ENCODE measurements at regions not wholly inside any gene's neighbourhood (a gene's known extent, or its start where the extent isn't known, plus 50 kb on each side); places are given as distances from the start of the nearest gene placed in this dataset. TPM values are rescaled to one million over a fixed set of nuclear protein-coding genes. Genes with fewer than 3 reads are reported as not detected.
A peak's percentile ranks its signal among the peaks of the same experiment; 100 is the strongest.

DNA sequence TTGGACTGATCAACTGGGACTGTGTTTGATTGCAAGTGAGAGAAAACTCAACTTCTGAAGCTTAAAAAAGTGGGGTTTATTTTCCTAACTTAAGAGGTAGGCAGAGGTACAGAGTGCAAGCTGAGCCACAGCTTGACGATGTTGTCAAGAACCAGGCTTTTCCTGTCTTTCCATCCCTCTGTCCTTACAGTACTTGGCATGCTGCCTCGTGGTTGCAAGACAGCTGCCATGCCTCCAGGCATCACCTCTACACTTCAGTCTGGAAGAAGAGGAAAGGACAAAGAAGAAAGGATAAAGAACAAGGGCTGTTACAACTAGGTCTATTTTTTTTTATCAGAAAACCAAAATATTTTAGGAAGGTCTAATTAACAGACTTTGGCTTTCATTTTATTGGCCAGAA lies 51.8 kb upstream of the GALNT15 start:
- ATAC-seq (no peak), DNase-seq (no peak)
- TF ChIP-seq, protein P1, sequence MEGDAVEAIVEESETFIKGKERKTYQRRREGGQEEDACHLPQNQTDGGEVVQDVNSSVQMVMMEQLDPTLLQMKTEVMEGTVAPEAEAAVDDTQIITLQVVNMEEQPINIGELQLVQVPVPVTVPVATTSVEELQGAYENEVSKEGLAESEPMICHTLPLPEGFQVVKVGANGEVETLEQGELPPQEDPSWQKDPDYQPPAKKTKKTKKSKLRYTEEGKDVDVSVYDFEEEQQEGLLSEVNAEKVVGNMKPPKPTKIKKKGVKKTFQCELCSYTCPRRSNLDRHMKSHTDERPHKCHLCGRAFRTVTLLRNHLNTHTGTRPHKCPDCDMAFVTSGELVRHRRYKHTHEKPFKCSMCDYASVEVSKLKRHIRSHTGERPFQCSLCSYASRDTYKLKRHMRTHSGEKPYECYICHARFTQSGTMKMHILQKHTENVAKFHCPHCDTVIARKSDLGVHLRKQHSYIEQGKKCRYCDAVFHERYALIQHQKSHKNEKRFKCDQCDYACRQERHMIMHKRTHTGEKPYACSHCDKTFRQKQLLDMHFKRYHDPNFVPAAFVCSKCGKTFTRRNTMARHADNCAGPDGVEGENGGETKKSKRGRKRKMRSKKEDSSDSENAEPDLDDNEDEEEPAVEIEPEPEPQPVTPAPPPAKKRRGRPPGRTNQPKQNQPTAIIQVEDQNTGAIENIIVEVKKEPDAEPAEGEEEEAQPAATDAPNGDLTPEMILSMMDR (IDR thresholded peaks at IDR 0.05) = no peak
- intact Hi-C loops (cut with DNase I, micrococcal nuclease) = no loop called here
- H3K36me3 ChIP-seq (ENCODE audit: low read depth) = no peaks in the 10 kb centered on the region
- peaks cover 9% of the 10 kb centered on the region for H3K4me1 ChIP-seq (ENCODE audit: low read depth)
- no peak overlapping the region for H3K4me3 ChIP-seq
- no peaks in the 10 kb centered on the region for H3K9me3 ChIP-seq

DNA sequence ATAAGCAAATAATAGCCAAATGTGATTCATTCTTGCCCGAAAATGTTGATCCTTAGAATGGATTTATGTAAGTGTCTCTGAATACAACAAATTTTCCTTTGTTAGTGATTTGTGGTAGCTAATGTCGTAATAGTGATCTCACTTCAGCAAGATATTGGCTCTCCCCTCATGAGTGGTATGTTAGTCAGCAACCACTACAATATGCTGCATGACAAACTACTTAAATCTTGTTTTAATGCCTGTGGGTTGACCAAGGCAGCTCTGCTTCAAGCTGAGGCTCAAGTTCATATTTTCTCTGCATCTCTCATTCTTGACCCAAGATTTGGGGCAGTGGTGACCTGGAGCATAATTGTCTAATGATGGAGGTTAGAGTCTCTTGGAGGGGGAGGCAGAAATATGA lies 49.8 kb upstream of the GALNT15 start:
- intact Hi-C loops (cut with DNase I, micrococcal nuclease) = no loop called here
- TF ChIP-seq, protein P1 (IDR thresholded peaks at IDR 0.05) = no peak
- ATAC-seq (peak; percentile 32), DNase-seq (no peak)
- H3K36me3 ChIP-seq (ENCODE audit: low read depth) = no peaks in the 10 kb centered on the region
- no peaks in the 10 kb centered on the region for H3K9me3 ChIP-seq
- peaks cover 9% of the 10 kb centered on the region for H3K4me1 ChIP-seq (ENCODE audit: low read depth)
- no peak overlapping the region for H3K4me3 ChIP-seq

Small RNA genes in the stretch of these regions (microRNA-seq; reads per million reads assigned to microRNA genes)
- not detected for gene MIR563
